ENCODE measurements at regions not wholly inside any gene's neighbourhood (a gene's known extent, or its start where the extent isn't known, plus 50 kb on each side); places are given as distances from the start of the nearest gene placed in this dataset.
"Not testable (repeated sequence)": the region's sequence is repeated elsewhere in the genome, so short reads cannot be mapped to it uniquely, and the experiment has no call there.

DNA sequence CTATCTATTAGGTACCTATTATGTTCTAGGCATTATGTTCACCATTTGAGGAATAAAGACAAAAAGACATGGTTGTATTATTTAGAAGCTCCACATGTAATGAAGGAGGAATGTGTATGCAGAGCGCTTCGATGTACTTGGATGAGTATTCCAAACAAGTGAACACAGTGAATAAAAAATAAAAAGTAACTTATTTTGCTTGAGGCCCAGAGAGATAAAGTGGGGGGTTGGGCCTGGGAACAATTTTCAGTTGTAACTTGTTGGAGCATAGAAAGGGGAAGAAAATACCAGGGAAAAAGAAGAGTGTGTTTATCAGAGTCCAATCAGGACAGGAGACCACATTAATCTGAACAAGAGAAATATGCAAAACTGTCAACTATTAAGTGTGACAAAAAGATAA lies 445.7 kb upstream of the BCHE start:
- TF ChIP-seq, protein P1, sequence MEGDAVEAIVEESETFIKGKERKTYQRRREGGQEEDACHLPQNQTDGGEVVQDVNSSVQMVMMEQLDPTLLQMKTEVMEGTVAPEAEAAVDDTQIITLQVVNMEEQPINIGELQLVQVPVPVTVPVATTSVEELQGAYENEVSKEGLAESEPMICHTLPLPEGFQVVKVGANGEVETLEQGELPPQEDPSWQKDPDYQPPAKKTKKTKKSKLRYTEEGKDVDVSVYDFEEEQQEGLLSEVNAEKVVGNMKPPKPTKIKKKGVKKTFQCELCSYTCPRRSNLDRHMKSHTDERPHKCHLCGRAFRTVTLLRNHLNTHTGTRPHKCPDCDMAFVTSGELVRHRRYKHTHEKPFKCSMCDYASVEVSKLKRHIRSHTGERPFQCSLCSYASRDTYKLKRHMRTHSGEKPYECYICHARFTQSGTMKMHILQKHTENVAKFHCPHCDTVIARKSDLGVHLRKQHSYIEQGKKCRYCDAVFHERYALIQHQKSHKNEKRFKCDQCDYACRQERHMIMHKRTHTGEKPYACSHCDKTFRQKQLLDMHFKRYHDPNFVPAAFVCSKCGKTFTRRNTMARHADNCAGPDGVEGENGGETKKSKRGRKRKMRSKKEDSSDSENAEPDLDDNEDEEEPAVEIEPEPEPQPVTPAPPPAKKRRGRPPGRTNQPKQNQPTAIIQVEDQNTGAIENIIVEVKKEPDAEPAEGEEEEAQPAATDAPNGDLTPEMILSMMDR (IDR thresholded peaks at IDR 0.05; ENCODE audit: low read depth, low read length), result no peak
- DNase-seq (ENCODE audit: extremely low read depth, low read depth), result no peak

DNA sequence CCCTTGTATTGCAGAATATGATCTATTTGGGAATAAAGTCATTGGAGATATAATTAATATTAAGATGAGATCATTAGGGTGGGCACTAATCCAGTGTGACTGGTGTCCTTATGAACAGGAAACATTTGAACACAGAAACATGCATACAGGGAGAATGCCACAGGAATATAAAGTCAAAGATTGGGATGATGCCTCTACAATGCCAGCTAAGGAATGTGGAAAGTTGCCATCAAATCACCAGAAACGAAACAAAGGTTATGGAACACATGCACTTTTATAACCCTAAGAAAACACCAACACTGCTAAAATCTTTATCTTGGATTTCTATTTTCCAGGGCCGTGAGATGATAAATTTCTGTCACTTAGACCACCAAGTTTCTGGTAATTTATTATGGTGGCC lies 442.4 kb upstream of the BCHE start:
- no peak for DNase-seq (ENCODE audit: extremely low read depth, low read depth)
- TF ChIP-seq, protein P1 (IDR thresholded peaks at IDR 0.05; ENCODE audit: low read depth, low read length), result no peak

DNA sequence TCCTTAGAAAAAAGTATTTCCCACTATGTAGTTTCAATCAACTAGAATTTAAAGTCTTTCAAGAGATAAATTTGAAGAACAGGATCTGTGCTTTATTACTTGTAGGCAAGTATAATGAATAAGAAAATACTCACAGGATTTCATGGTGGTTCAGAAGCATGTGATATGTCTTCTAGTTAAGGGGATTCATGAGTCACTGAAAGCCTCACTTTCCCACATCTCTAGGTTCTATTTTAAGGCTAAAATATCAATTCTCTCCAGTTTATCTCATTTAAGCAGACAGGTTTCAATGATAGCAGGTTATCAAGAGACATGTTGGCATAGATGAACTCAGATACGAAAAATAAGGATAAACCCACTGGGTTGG lies 437.8 kb upstream of the BCHE start:
- TF ChIP-seq, protein P1 (IDR thresholded peaks at IDR 0.05; ENCODE audit: low read depth, low read length), result no peak
- no peak for DNase-seq (ENCODE audit: extremely low read depth, low read depth)

DNA sequence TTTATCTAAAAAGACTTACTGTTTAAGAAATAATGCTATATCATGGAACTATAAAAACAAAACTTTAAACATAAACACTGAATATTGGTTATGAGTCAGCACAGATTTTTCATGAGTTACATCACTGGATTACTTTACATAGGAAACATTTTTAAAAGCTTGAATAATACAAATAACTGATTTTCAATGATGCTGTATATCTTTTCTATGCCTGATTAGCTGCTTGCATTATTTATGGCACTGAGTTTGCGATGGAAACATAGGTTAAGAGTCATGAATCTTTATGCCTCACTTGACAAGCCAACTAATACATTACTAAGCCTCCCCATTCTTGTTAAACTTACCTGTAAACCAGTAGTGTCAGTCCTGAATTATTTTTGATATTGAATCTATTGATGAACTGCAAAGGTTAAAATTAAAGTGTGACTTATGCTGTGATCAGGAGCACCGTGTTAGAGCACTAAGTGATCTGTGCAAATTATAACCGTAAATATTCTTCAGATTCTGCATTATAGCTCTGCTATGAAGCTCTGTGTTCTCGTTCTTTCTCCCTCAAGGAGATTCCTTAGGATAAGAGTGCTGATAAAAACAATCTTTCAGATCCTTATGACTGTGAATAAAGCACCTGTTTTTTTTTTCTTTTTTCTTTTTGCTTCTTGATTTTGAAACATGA lies 437.3 kb upstream of the BCHE start:
- TF ChIP-seq, protein P1 (IDR thresholded peaks at IDR 0.05; ENCODE audit: low read depth, low read length), result no peak

DNA sequence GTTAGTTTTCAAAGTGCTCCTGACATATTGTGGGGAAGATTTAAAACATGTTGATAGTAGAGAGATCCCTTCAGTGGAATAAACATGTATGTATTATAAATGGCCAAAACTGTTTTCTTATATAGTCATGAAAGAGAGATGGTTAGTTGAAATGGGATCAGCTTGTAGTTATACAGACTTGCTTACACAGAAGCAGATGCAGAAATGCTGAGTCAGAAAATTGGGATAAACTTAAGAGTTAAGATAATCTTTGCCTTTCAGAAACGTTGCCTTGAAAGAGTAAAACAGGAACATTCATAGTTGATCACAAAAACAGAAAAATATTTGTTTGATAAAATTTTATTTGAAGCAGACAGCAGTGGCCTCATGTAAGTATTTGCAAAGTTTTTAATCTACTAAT lies 433.2 kb upstream of the BCHE start:
- DNase-seq (ENCODE audit: extremely low read depth, low read depth), result no peak
- TF ChIP-seq, protein P1 (IDR thresholded peaks at IDR 0.05; ENCODE audit: low read depth, low read length), result no peak

More for the DNA sequence above, 437.3 kb upstream of the BCHE start:
- DNase-seq (ENCODE audit: extremely low read depth, low read depth), result no peak

DNA sequence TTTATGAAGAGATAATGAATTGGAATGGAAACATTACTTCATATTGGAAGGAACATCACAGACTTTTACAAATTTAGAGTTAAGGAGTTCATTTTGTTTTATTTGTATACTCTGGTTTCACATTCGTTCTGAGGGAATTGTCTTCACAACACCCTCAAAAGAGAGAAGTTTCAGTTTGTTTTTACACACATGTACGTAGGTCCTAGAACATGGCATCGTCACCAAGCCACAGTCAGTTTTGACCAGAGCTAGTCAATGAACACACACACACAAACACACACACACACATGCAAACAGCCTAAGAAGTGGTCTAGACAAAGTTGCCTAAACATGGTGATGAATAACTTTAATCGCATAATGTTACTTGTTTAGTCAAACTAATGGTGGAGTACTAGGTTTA lies 427.9 kb upstream of the BCHE start:
- TF ChIP-seq, protein P1 (IDR thresholded peaks at IDR 0.05; ENCODE audit: low read depth, low read length), result no peak
- DNase-seq (ENCODE audit: extremely low read depth, low read depth), result no peak

DNA sequence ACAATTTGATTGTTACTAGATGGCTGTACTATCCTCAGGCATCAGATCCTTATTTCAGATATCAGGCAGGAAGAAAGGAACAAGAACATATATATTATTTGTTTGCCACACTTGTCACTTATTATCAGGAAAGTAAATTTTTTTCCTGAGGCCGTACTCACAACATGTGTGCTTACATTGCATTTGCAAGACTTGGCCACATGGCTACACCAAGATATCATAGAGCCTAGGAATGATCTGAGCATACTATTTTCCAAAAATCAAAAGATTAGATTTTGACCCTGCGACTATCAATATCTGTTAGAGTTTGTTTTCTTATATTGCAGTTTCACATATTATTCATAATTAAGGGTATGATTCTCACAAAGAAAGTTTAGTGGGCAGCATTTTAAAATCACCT lies 426.2 kb upstream of the BCHE start:
- no peak for DNase-seq (ENCODE audit: extremely low read depth, low read depth)
- TF ChIP-seq, protein P1 (IDR thresholded peaks at IDR 0.05; ENCODE audit: low read depth, low read length), result no peak

DNA sequence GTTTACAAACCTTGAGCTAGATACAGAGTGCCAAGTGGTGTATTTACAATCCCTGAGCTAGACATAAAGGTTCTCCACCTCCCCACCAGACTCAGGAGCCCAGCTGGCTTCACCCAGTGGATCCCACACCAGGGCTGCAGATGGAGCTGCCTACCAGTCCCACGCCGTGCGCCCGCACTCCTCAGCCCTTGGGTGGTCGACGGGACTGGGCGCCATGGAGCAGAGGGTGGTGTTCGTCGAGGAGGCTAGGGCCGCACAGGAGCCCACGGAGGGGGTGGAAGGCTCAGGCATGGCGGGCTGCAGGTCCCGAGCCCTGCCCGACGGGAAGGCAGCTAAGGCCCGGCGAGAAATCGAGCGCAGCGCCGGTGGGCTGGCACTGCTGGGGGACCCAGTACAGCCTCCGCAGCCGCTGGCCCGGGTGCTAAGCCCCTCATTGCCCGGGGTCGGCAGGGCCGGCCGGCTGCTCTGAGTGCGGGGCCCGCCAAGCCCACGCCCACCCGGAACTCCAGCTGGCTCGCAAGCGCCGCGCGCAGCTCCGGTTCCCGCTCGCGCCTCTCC lies 421.1 kb upstream of the BCHE start:
- not testable (repeated sequence) for DNase-seq (ENCODE audit: extremely low read depth, low read depth)
